Activated CD4-positive, alpha-beta T cell treated with anti-CD3 and anti-CD28 coated beads for 24 hours (primary cell): ENCODE measurements at regions not wholly inside any gene's neighbourhood (a gene's known extent, or its start where the extent isn't known, plus 50 kb on each side); places are given as distances from the start of the nearest gene placed in this dataset.
"Not testable (repeated sequence)": the region's sequence is repeated elsewhere in the genome, so short reads cannot be mapped to it uniquely, and the experiment has no call there.

Experiments
- DNase-seq, 2 donors: peaks; one replicate each; pipeline ENCODE4 v3.0.0-alpha.2; 2020; ENCODE audit warnings: low read depth in 2 of 2

- DNase-seq, result not testable (repeated sequence)
Observed at GRCh38 chr22:22296047-22296446, 51.5 kb downstream of the VPREB1 start.

- not testable (repeated sequence) for DNase-seq
Observed at GRCh38 chr22:22297159-22297793, 52.7 kb downstream of the VPREB1 start.

- peak; percentile 56 to 61 for DNase-seq
Observed at GRCh38 chr22:22297794-22298653, 53.4 kb downstream of the VPREB1 start.

- DNase-seq, result not testable (repeated sequence)
Observed at GRCh38 chr22:22298654-22299009, 54.0 kb downstream of the VPREB1 start.

- not testable (repeated sequence) for DNase-seq
Observed at GRCh38 chr22:22300511-22300910, 55.9 kb downstream of the VPREB1 start.

GRCh38 chr22:22300946-22301345, 56.4 kb downstream of the VPREB1 start:
- not testable (repeated sequence) for DNase-seq

GRCh38 chr22:22316589-22316988, 72.0 kb downstream of the VPREB1 start:
- no peak for DNase-seq

- DNase-seq, result no peak
Observed at GRCh38 chr22:22318723-22319465, 74.3 kb downstream of the VPREB1 start.

GRCh38 chr22:22321743-22322611, 77.4 kb downstream of the VPREB1 start:
- DNase-seq, result peak; percentile 59 to 62

GRCh38 chr22:22322792-22323191, 78.2 kb downstream of the VPREB1 start:
- DNase-seq, result no peak

GRCh38 chr22:22327723-22328122, 83.1 kb downstream of the VPREB1 start:
- no peak for DNase-seq

- DNase-seq, result no peak
Observed at GRCh38 chr22:22329792-22330191, 85.2 kb downstream of the VPREB1 start.

GRCh38 chr22:22335640-22336039, 91.1 kb downstream of the VPREB1 start:
- DNase-seq, result not testable (repeated sequence)

- not testable (repeated sequence) for DNase-seq
Observed at GRCh38 chr22:22336333-22336732, 91.7 kb downstream of the VPREB1 start.

GRCh38 chr22:22338778-22339177, 94.2 kb downstream of the VPREB1 start:
- not testable (repeated sequence) for DNase-seq

GRCh38 chr22:22341736-22342135, 97.2 kb downstream of the VPREB1 start:
- no peak for DNase-seq

- DNase-seq, result peak; percentile 56 to 62
Observed at GRCh38 chr22:22342697-22343580, 98.4 kb downstream of the VPREB1 start.

GRCh38 chr22:22343581-22344296, 99.2 kb downstream of the VPREB1 start:
- no peak for DNase-seq

- no peak for DNase-seq
Observed at GRCh38 chr22:22344430-22344829, 99.8 kb downstream of the VPREB1 start.

GRCh38 chr22:22345781-22346180, 101.2 kb downstream of the VPREB1 start:
- no peak for DNase-seq
